ENCODE measurements at regions not wholly inside any gene's neighbourhood (a gene's known extent, or its start where the extent isn't known, plus 50 kb on each side); places are given as distances from the start of the nearest gene placed in this dataset.

- Histone ChIP-seq H3K27me3 (ENCODE audit: control insufficient read depth, extremely low read depth, insufficient read depth, low read length) (peaks cover 57% of the 10 kb centered on the region), H3K4me3 (ENCODE audit: control insufficient read depth in 2 of 3, extremely low read depth in 1 of 3, insufficient read depth in 2 of 3, low read depth in 1 of 3, low read length in 3 of 3) (no peak overlapping the region)
These were observed 119.3 kb downstream of the C5orf15 start for GRCh38 chr5:133849116-133849515.

GRCh38 chr5:133848341-133848811, 120.0 kb downstream of the C5orf15 start:
- dilution Hi-C loops (cut with MboI; ENCODE audit: extremely low pct_ligation_motif_present, low sequenced_read_pairs), result no loop called here
- no peak overlapping the region for H3K27ac ChIP-seq (ENCODE audit: control insufficient read depth, insufficient read depth, low read length)
- H3K27me3 ChIP-seq (ENCODE audit: control insufficient read depth, extremely low read depth, insufficient read depth, low read length), result peaks cover 50% of the 10 kb centered on the region
- FAIRE-seq (peak; percentile 69), DNase-seq (ENCODE audit: low read depth, low spot score) (peak; percentile 28)
- peaks cover 3% of the 10 kb centered on the region for H3K9me1 ChIP-seq (ENCODE audit: control insufficient read depth, extremely low read depth, insufficient read depth, low read length)
- H4K20me1 ChIP-seq (ENCODE audit: control insufficient read depth, extremely low read depth, insufficient read depth, low read length), result peaks cover 6% of the 10 kb centered on the region
- peaks cover 16% of the 10 kb centered on the region for H3K4me1 ChIP-seq (ENCODE audit: control insufficient read depth, extremely low read depth, insufficient read depth, low read length)
- H3K36me3 ChIP-seq (ENCODE audit: control insufficient read depth in 2 of 2, extremely low read depth in 1 of 2, insufficient read depth in 2 of 2, low read length in 2 of 2), result no peaks in the 10 kb centered on the region
- H3K79me2 ChIP-seq (ENCODE audit: control insufficient read depth, insufficient read depth, low read length), result no peaks in the 10 kb centered on the region
- H2AFZ ChIP-seq (ENCODE audit: control insufficient read depth, low read length), result no peak overlapping the region
- no peaks in the 10 kb centered on the region for H3K9me3 ChIP-seq (ENCODE audit: control insufficient read depth, low read depth, low read length)
- TF ChIP-seq EZH2 (IDR thresholded peaks at IDR 0.05; ENCODE audit: low read length) (no peak), CTCF (optimal IDR thresholded peaks at IDR 0.05 in 1 of 3, IDR thresholded peaks at IDR 0.05 in 1 of 3, conservative IDR thresholded peaks at IDR 0.05 in 1 of 3; ENCODE audit: extremely low read depth in 1 of 3, insufficient read depth in 2 of 3, low read length in 3 of 3) (no peak)
- no peak overlapping the region for H3K4me2 ChIP-seq (ENCODE audit: control insufficient read depth, extremely low read depth, insufficient read depth, low read depth, low read length)
- no peak overlapping the region for H3K4me3 ChIP-seq (ENCODE audit: control insufficient read depth in 2 of 3, extremely low read depth in 1 of 3, insufficient read depth in 2 of 3, low read depth in 1 of 3, low read length in 3 of 3)
- H3K9ac ChIP-seq (ENCODE audit: control insufficient read depth, extremely low read depth, insufficient read depth, low read length), result no peak overlapping the region

More at GRCh38 chr5:133849116-133849515, 119.3 kb downstream of the C5orf15 start:
- Histone ChIP-seq H4K20me1 (ENCODE audit: control insufficient read depth, extremely low read depth, insufficient read depth, low read length) (peaks cover 6% of the 10 kb centered on the region), H3K4me1 (ENCODE audit: control insufficient read depth, extremely low read depth, insufficient read depth, low read length) (peaks cover 16% of the 10 kb centered on the region), H3K9me3 (ENCODE audit: control insufficient read depth, low read depth, low read length) (no peaks in the 10 kb centered on the region), H3K4me2 (ENCODE audit: control insufficient read depth, extremely low read depth, insufficient read depth, low read depth, low read length) (no peak overlapping the region), H3K36me3 (ENCODE audit: control insufficient read depth in 2 of 2, extremely low read depth in 1 of 2, insufficient read depth in 2 of 2, low read length in 2 of 2) (no peaks in the 10 kb centered on the region), H2AFZ (ENCODE audit: control insufficient read depth, low read length) (no peak overlapping the region), H3K9me1 (ENCODE audit: control insufficient read depth, extremely low read depth, insufficient read depth, low read length) (peaks cover 3% of the 10 kb centered on the region), H3K27ac (ENCODE audit: control insufficient read depth, insufficient read depth, low read length) (no peak overlapping the region), H3K9ac (ENCODE audit: control insufficient read depth, extremely low read depth, insufficient read depth, low read length) (no peak overlapping the region), H3K79me2 (ENCODE audit: control insufficient read depth, insufficient read depth, low read length) (no peaks in the 10 kb centered on the region)
- DNase-seq (ENCODE audit: low read depth, low spot score) (no peak), FAIRE-seq (no peak)
- dilution Hi-C loops (cut with MboI; ENCODE audit: extremely low pct_ligation_motif_present, low sequenced_read_pairs), result no loop called here
- TF ChIP-seq EZH2 (IDR thresholded peaks at IDR 0.05; ENCODE audit: low read length), result no peak
- no peak for TF ChIP-seq CTCF (optimal IDR thresholded peaks at IDR 0.05 in 1 of 3, IDR thresholded peaks at IDR 0.05 in 1 of 3, conservative IDR thresholded peaks at IDR 0.05 in 1 of 3; ENCODE audit: extremely low read depth in 1 of 3, insufficient read depth in 2 of 3, low read length in 3 of 3)
